ENCODE measurements at regions not wholly inside any gene's neighbourhood (a gene's known extent, or its start where the extent isn't known, plus 50 kb on each side); places are given as distances from the start of the nearest gene placed in this dataset.

DNA sequence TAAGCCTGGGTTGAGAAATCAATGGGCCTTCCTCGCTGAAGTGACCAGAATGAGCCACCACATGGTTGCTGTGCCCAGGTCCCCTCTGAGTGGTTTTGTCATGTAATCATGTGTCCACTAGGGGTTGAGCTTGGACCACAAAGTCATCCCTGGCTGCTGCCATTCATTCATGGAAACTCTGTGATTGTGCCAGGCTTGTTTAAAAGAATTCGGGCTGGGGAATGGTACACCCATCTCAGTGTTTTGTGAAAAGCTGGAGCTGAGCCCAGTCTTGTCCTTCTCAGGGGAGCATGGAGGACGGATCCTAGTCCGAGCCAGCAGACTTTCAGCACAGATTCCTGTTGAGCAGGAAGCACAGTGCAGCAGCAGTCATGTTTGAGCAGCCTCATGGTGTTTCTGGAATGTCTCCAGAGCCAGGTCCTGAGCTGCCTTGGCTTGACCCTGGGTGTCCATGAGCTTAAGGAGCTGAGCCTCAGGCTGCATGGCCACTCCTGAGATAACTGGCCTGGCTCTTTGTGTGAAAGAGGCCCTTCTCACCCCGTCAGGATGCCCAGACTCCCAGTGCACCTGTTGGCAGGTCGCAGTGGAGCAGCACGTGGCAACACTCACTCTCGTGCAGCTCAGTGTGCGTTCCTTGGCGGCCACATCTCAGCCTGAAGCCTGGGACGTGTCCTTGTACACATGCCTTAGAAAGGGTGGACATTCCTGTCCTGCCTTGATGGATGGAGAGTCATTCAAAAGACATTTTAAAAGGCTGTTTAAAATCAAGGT lies 260.3 kb upstream of the TPM1 start:
- TF ChIP-seq, protein P1, sequence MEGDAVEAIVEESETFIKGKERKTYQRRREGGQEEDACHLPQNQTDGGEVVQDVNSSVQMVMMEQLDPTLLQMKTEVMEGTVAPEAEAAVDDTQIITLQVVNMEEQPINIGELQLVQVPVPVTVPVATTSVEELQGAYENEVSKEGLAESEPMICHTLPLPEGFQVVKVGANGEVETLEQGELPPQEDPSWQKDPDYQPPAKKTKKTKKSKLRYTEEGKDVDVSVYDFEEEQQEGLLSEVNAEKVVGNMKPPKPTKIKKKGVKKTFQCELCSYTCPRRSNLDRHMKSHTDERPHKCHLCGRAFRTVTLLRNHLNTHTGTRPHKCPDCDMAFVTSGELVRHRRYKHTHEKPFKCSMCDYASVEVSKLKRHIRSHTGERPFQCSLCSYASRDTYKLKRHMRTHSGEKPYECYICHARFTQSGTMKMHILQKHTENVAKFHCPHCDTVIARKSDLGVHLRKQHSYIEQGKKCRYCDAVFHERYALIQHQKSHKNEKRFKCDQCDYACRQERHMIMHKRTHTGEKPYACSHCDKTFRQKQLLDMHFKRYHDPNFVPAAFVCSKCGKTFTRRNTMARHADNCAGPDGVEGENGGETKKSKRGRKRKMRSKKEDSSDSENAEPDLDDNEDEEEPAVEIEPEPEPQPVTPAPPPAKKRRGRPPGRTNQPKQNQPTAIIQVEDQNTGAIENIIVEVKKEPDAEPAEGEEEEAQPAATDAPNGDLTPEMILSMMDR (optimal IDR thresholded peaks at IDR 0.05 in 1 of 3, IDR thresholded peaks at IDR 0.05 in 1 of 3, conservative IDR thresholded peaks at IDR 0.05 in 1 of 3; ENCODE audit: extremely low read depth in 1 of 3, insufficient read depth in 2 of 3, low read length in 3 of 3): peak; percentile 62 to 89 (median 85)
- TF ChIP-seq EZH2 (IDR thresholded peaks at IDR 0.05; ENCODE audit: low read length): no peak

Data from keratinocyte (primary cell).